ENCODE measurements at regions not wholly inside any gene's neighbourhood (a gene's known extent, or its start where the extent isn't known, plus 50 kb on each side); places are given as distances from the start of the nearest gene placed in this dataset.

- no peak for TF ChIP-seq SP1 (IDR thresholded peaks at IDR 0.05)
- TF ChIP-seq NFRKB (IDR thresholded peaks at IDR 0.05): no peak
- no peak for TF ChIP-seq FOXK2 (IDR thresholded peaks at IDR 0.05)
- TF ChIP-seq HDGF (IDR thresholded peaks at IDR 0.05; ENCODE audit: borderline replicate concordance): no peak
- no peak for TF ChIP-seq FOXM1 (IDR thresholded peaks at IDR 0.05; ENCODE audit: borderline replicate concordance)
- TF ChIP-seq TARDBP (IDR thresholded peaks at IDR 0.05): no peak
- no peak for TF ChIP-seq ELF4 (IDR thresholded peaks at IDR 0.05)
- TF ChIP-seq CTBP1 (IDR thresholded peaks at IDR 0.05; ENCODE audit: borderline replicate concordance): no peak
- TF ChIP-seq FOXA1 (IDR thresholded peaks at IDR 0.05): no peak
- TF ChIP-seq SUZ12 (IDR thresholded peaks at IDR 0.05): no peak
- no peak for TF ChIP-seq ZNF384 (IDR thresholded peaks at IDR 0.05)
- no peak for TF ChIP-seq PKNOX1 (IDR thresholded peaks at IDR 0.05)
- no peak for TF ChIP-seq ARNT (IDR thresholded peaks at IDR 0.05)
Measured at GRCh38 chr7:131836733-131837132, 280.3 kb upstream of the PODXL start.
